Activated CD4-positive, CD25-positive, alpha-beta regulatory T cell treated with anti-CD3 and anti-CD28 coated beads, Interleukin-2, amount 50 U/mL, for 72 hours (primary cell): ENCODE measurements at regions not wholly inside any gene's neighbourhood (a gene's known extent, or its start where the extent isn't known, plus 50 kb on each side); places are given as distances from the start of the nearest gene placed in this dataset.

Experiments used
- DNase-seq: peaks from one replicate; pipeline ENCODE4 v3.0.0; 2021

- DNase-seq = no peak
Measured at GRCh38 chr10:110416776-110417711, 80.7 kb upstream of the DUSP5 start.

GRCh38 chr10:110418218-110418617 lies 79.5 kb upstream of the DUSP5 start:
- DNase-seq = no peak

GRCh38 chr10:110419265-110419664 lies 78.4 kb upstream of the DUSP5 start:
- DNase-seq = no peak

- no peak for DNase-seq
Measured at GRCh38 chr10:110420401-110421193, 77.1 kb upstream of the DUSP5 start.

- no peak for DNase-seq
Measured at GRCh38 chr10:110421512-110422138, 76.1 kb upstream of the DUSP5 start.

- DNase-seq = no peak
Measured at GRCh38 chr10:110422548-110422947, 75.2 kb upstream of the DUSP5 start.

- DNase-seq = no peak
Measured at GRCh38 chr10:110423650-110424049, 74.1 kb upstream of the DUSP5 start.

GRCh38 chr10:110425684-110426293 lies 71.9 kb upstream of the DUSP5 start:
- DNase-seq = peak; percentile 53

- DNase-seq = no peak
Measured at GRCh38 chr10:110426294-110427181, 71.2 kb upstream of the DUSP5 start.

- DNase-seq = no peak
Measured at GRCh38 chr10:110429301-110429700, 68.4 kb upstream of the DUSP5 start.

- no peak for DNase-seq
Measured at GRCh38 chr10:110430340-110431273, 67.1 kb upstream of the DUSP5 start.

- no peak for DNase-seq
Measured at GRCh38 chr10:110431659-110432058, 66.0 kb upstream of the DUSP5 start.

GRCh38 chr10:110432084-110432483 lies 65.6 kb upstream of the DUSP5 start:
- DNase-seq = no peak

- no peak for DNase-seq
Measured at GRCh38 chr10:110432814-110433565, 64.7 kb upstream of the DUSP5 start.

GRCh38 chr10:110433740-110434139 lies 64.0 kb upstream of the DUSP5 start:
- peak; percentile 21 for DNase-seq

GRCh38 chr10:110434489-110435096 lies 63.1 kb upstream of the DUSP5 start:
- no peak for DNase-seq

GRCh38 chr10:110436554-110437350 lies 61.0 kb upstream of the DUSP5 start:
- no peak for DNase-seq

GRCh38 chr10:110437351-110437605 lies 60.4 kb upstream of the DUSP5 start:
- DNase-seq = no peak

GRCh38 chr10:110437761-110438341 lies 59.9 kb upstream of the DUSP5 start:
- peak; percentile 25 for DNase-seq
